Stimulated activated CD4-positive, alpha-beta T cell treated with anti-CD3 and anti-CD28 coated beads, Interleukin-15, amount 100 ng/mL, for 24 hours (primary cell): ENCODE measurements at regions not wholly inside any gene's neighbourhood (a gene's known extent, or its start where the extent isn't known, plus 50 kb on each side); places are given as distances from the start of the nearest gene placed in this dataset.
"Not testable (repeated sequence)": the region's sequence is repeated elsewhere in the genome, so short reads cannot be mapped to it uniquely, and the experiment has no call there.

ENCODE experiments used
- DNase-seq: peaks from one replicate; pipeline ENCODE4 v3.0.0-alpha.2; 2020

- no peak for DNase-seq
These were observed 452.7 kb upstream of the CDH9 start for GRCh38 chr5:27491047-27491446.

- DNase-seq, result no peak
These were observed 451.3 kb upstream of the CDH9 start for GRCh38 chr5:27489701-27490100.

DNA sequence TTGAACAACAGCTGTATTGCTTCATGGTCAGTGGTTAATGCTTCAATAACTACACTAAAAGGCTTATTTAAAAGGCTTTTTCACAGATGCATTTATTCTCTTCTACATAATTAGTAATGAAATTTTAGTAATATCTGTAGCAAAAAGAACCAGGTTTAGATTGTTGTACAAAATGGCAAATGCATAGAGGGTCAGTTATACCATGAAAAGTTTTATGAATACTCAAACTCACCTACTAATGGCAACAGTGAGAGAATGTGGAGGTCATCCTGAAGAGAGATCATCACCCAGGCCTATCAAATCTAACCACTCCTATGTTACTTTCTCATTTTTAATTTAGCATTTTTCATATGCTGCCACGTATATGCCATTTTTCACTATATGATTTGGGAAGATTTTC, 444.3 kb upstream of the CDH9 start:
- no peak for DNase-seq

GRCh38 chr5:27479859-27480258, 441.5 kb upstream of the CDH9 start:
- DNase-seq, result no peak

- no peak for DNase-seq
These were observed 439.2 kb upstream of the CDH9 start for GRCh38 chr5:27477550-27477949.

GRCh38 chr5:27476356-27476988, 438.1 kb upstream of the CDH9 start:
- DNase-seq, result no peak

- DNase-seq, result no peak
These were observed 436.7 kb upstream of the CDH9 start for GRCh38 chr5:27475063-27475462.

DNA sequence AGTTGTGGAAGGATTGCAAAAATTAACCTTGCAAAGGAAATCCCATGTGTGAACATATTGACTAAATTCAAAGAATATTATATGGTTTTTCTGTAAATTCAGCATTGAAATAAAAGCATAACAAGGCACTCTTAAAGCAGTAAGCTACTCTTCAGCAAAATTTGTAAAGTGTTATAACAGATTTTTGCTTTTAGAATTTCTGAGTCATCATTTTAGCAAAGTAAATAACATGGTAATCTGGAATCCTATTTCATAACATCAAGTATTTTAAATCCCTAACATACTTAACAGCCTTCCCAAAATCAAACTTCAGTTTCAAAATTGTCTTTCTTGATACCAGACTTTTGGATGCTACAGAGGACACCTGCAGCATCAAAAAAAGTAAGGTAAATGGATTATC, 436.0 kb upstream of the CDH9 start:
- DNase-seq, result no peak

GRCh38 chr5:27474047-27474309, 435.6 kb upstream of the CDH9 start:
- no peak for DNase-seq

GRCh38 chr5:27473307-27474046, 435.1 kb upstream of the CDH9 start:
- no peak for DNase-seq

DNA sequence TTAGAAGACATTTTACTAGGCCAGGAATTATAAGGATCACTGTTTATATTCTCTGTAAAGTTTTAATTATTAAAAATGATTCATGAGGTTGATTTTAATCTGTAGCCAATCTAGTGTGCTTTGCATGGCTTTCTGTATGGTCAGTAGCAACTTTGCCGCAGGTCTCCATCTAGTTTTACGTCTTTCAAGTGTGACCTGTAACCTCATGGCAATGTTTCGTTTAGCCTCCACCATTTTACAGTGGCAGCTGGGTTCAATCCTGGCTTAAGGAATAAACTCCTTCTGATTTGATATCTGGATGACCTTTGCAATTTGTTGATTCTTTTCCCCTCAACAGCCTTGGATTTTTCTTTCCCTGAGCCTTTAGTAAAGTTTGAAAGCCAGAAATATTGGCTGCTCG, 434.5 kb upstream of the CDH9 start:
- no peak for DNase-seq

- DNase-seq, result no peak
These were observed 433.8 kb upstream of the CDH9 start for GRCh38 chr5:27472000-27472763.

GRCh38 chr5:27466959-27467358, 428.6 kb upstream of the CDH9 start:
- DNase-seq, result no peak

DNA sequence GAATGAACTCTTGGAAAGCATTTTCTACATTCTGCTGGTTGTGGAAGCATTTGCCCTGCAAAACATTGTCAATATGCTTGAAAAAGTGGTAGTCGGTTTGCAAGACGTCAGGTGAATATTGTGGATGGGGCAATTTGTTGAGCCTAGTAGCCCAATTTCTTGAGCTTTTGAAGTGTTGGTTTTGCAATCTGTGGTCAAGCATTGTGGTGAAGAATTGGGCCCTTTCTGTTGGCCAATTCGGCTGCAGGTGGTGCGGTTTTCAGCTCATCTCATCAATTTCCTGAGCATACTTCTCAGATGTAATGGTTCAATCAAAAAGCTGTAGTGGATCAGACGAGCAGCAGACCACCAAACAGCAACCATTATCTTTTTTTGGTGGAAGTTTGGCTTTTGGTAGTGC, 426.8 kb upstream of the CDH9 start:
- DNase-seq, result no peak

DNA sequence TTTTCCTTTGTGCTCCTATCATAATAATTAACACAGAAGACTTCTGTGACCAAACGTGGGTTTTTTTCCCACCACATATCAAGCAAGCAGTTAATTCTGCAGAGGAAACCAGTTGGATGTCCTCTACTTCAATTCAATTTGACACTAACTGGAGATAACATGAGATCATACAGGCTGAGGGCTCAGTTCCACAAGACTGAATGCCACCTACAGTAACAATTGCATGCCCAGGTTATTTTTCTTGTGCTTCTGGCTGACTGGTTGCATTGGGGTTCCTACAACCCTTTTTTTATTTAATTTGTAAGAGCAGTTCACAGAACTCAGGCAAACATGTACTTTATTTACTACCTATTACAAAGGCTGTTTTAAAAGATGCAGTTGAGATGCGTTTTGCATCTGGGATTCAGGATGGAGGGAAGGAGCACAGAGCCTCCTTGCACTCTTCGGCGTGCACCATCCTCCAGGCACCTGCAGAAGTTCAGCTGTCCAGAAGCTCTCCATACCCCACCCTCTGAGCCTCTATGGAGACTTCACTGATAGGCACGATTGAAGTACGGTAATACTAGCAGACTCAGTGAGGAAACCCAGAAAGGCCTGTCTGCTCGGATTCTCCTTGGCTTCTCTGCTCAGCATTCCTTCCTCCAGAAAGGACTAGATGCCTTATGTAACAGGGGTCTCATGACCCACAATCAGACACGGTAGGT, 425.2 kb upstream of the CDH9 start:
- DNase-seq, result no peak

DNA sequence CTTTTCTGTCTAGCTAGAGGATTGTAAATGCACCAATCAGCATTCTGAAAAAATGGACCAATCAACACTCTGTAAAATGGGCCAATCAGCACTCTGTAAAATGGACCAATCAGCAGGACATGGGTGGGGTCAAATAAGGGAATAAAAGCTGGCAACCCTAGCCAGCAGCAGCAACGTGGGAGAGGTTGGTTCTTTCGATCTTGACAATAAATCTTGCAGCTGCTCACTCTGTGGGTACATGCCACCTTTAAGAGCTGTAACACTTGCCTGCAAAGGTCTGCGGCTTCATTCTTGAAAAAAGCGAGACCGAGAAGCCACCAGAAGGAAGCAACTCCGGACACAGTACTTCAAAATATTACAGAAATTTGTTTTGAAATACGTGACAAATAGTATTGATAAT, 424.6 kb upstream of the CDH9 start:
- DNase-seq, result no peak

DNA sequence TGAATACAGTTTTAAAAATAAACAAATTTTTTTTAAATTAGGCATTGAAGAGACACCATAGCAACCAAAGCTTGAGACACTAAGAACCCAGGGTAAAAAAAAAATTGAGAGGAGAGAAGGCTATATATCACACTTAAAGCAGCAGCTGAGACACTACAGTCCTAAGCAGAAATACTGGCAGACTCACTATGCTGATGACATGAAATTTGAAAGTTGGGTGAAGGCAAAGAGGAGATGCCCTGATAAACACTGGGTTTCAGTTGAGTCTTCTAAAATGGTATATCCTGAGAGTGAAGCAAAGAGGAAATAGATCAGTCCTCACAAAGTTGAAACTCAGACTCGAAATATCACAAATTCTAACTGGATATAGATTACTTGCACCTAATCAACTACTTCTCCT, 419.9 kb upstream of the CDH9 start:
- DNase-seq, result no peak

GRCh38 chr5:27451377-27451776, 413.0 kb upstream of the CDH9 start:
- no peak for DNase-seq

DNA sequence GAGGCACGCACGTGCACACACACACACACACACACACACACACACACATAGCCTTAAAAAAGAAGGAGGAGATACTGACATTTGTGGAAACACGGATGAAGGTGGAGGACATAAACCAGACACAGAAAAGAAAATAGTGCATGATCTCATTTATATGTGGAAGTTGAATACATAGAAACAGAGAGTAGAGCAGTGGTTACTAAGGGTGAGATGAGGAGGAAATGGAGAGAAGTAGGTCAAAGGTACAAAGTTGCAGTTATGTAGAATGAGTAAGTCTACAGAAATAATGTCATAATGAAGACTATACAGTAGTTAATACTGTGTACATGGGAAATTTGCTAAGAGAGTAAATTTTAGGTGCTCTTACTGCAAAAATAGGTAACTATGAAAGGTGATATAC, 412.2 kb upstream of the CDH9 start:
- no peak for DNase-seq

DNA sequence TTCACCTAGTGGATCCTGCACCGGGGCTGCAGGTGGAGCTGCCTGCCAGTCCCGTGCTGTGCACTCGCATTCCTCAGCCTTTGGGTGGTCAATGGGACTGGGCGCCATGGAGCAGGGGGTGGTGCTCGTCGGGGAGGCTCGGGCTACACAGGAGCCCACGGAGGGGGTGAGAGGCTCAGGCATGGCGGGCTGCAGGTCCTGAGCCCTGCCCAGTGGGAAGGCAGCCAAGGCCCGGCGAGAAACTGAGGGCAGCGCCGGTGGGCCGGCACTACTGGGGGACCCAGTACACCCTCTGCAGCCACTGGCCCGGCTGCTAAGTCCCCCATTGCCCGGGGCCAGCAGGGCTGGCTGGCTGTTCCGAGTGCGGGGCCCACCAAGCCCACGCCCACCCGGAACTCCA, 401.0 kb upstream of the CDH9 start:
- DNase-seq, result not testable (repeated sequence)

- DNase-seq, result no peak
These were observed 399.3 kb upstream of the CDH9 start for GRCh38 chr5:27437594-27438200.

DNA sequence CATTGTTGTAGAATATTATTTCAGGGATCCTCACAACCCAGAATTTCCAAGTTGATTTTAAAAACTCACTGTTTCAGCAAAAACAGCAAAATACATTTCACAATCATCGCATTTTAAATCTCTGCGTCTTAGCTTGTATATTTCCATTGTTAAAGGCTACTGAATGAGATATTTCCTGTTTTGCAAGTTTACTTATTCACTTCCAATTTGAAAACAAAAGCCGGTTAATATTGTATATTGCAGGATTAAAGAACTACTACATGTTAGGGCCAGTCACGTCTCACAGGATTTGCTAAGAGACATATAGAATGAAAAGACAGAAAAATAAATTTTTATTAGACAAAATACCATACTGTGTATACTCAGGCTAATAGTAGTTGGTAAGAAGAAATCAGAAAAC, 395.9 kb upstream of the CDH9 start:
- no peak for DNase-seq

DNA sequence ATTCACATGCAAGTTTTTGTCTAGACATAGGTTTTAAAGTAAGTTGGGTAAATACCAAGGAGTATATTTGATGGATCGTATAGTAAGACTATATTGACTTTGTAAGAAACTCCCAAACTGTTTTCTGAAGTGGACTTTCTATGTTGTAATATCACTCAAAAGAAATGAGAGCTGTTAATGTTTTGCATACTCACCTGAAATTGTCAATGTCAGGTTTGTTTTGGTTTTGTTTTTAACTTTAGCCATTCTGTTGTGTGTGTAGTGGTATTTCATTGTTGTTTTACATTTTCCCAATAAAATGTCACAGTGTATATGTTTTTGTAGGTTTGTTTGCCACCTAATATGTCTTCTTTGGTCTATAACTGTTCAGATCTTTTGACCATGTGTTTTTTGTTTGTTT, 375.7 kb upstream of the CDH9 start:
- DNase-seq, result no peak
